MM.1S (cell line): ENCODE measurements at regions not wholly inside any gene's neighbourhood (a gene's known extent, or its start where the extent isn't known, plus 50 kb on each side); places are given as distances from the start of the nearest gene placed in this dataset.

Experiments
- CTCF ChIP-seq: fragments of 300-600 bp; sonication (generic); IDR thresholded peaks from 2 replicates; pipeline ENCODE4 v1.5.1; 2016; ENCODE audit warnings: antibody characterized with exemption, low read length, mixed read lengths
- EZH2phosphoT487 ChIP-seq: fragments of 300-600 bp; sonication (generic); IDR thresholded peaks from 2 replicates; pipeline ENCODE4 v1.6.1; 2018; ENCODE audit warnings: antibody characterized with exemption, low read length

GRCh38 chr20:54794874-54795273 is 319.5 kb downstream of the DOK5 start:
- TF ChIP-seq CTCF (no peak), EZH2phosphoT487 (no peak)
